NCI-H2196 (cell line): ENCODE measurements at regions not wholly inside any gene's neighbourhood (a gene's known extent, or its start where the extent isn't known, plus 50 kb on each side); places are given as distances from the start of the nearest gene placed in this dataset.
"Not testable (repeated sequence)": the region's sequence is repeated elsewhere in the genome, so short reads cannot be mapped to it uniquely, and the experiment has no call there.

Experiments
- DNase-seq: peaks from one replicate; lab custom pipeline; 2025; ENCODE audit not compliant: unreplicated experiment; lab: John Stamatoyannopoulos, UW

DNA sequence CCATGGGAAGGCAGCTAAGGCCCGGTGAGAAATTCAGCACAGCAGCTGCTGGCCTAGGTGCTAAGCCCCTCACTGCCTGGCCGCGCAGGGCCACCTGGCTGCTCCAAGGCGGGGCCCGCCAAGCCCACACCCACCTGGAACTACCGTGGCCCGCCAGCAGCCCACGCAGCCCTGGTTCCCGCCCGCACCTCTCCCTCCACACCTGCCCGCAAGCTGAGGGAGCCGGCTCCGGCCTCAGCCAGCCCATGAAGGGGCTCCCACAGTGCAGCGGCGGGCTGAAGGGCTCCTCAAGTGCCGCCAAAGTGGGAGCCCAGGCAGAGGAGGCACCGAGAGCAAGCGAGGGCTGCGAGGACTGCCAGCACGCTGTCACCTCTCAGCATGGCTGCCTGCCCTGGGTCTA lies 146.9 kb upstream of the APOOL start:
- DNase-seq: not testable (repeated sequence)

DNA sequence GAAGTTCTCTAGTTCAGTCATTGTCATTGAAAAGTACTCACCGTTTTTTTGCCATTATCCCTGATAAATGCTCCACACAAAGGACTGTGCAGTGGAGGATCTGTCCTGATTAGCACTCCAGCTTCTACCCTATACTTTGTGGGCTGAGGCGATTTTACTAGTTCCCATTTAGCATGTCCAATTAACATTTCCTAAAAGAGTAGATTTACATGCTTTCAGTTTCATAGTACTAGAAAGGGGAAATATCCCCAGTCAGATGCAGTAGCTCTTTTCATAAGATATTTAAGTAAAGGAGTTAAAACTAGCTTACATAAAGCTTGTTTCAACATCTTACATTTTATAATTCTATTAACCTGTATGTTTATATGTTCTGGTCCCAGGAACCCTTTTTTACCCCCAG lies 144.9 kb upstream of the APOOL start:
- DNase-seq: not testable (repeated sequence)

DNA sequence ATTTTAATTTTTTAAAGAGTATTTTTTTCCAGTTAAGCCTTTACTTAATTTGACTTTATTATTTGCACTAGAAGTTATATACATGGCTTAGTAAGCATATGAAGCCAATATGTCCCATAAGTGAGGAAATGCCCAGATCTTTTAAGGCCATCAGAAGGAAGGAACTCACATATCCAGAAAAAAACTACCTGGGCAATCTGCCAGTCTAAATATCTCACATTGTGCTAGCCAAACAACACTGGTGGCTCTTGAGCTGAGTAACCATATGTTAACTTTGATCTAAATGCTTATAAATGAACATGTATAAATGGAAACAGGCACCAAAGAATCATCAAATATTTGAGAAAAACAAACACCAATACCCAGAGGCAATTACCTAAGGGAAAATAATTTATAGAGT lies 138.6 kb upstream of the APOOL start:
- DNase-seq: no peak

DNA sequence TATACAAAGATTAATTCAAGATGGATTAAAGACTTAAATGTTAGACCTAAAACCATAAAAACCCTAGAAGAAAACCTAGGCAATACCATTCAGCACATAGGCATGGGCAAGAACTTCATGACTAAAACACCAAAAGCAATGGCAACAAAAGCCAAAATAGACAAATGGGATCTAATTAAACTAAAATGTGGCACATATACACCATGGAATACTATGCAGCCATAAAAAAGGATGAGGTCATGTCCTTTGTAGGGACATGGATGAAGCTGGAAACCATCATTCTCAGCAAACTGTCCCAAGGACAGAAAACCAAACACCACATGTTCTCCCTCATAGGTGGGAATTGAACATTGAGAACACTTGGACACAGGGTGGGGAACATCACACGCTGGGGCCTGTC lies 133.4 kb upstream of the APOOL start:
- DNase-seq: not testable (repeated sequence)

DNA sequence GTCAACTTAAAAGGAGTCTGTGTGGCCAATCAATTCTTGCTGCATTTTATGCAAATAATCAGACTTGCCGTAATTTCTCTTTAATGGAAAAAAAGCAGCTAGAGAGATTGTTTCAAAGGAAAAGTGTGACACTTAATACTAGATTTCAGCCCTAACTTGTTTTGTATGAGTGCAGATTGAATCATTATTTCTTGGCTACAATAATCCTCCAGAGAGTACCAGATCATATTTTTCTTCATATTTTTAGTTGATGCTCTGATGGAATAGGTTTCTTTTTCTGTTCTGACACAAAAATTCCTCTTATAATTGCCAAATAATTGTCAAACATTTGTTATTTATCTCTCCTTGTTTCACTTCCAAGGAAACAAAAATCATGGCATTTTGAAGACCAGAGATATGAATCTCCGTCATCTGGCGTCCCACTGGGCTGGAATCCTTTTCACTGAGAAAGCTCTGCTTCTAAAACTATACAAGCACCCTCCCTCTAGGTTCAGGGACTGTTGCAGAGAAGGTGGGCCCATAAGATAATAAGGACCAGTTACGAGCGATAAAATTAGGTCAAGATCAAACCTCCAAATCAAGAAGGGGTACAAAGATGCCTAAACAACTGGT lies 131.4 kb upstream of the APOOL start:
- DNase-seq: not testable (repeated sequence)

DNA sequence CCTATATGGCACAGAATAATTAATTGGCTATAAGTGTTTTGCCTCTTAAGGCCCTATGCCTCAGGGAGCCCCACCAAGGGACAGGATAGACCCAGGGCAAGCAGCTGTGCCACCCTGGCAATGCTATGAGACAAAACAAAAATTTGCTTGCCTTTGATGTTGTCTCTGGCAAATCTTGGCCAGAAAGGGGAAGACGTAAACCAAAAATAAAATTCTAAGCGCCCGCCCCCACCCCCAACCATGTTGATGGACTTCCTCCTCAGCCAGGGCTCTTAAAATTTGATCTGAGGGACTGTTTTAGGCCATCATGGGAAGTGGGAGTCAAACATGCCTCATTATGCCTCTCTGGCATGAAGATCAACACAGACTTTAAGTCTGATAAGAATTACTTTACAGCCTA lies 130.5 kb upstream of the APOOL start:
- no peak for DNase-seq

DNA sequence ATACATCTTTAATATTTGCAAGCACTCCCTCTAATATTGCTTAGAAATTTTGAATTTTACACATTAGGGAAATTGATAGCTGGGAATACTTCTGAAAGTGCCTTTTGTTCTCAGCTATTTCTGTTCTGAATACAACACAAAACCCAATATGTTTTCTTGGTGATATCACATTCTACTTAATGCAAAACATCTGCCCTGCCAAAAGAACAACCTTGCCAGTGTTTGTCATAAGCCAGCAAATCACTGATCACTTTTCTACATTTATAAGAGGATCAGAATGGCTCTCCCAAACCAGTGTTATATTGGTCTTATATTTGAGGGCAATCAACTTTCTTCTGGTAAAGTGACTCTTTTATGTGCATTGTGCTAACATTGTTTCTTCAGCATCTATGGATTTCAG lies 126.8 kb upstream of the APOOL start:
- DNase-seq: no peak

DNA sequence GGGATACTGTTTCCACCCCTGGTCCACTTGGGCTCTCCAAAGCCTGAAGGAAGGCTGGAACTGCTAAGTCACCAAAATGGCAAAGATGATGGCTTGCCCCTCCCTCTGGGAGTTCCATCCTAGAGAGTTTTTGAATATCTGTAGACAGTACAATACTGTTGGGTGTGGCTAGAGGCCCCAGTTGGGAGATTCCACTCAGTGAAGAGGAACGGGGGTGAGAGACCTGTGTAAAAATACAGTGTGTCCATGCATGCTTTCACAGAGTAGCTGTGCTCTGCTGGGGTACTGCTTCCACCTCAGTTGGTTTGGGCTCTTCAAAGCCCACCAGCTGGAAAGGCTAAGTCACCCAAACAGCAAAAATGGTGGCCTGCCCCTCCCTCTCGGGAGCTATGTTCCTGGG lies 109.8 kb upstream of the APOOL start:
- no peak for DNase-seq

DNA sequence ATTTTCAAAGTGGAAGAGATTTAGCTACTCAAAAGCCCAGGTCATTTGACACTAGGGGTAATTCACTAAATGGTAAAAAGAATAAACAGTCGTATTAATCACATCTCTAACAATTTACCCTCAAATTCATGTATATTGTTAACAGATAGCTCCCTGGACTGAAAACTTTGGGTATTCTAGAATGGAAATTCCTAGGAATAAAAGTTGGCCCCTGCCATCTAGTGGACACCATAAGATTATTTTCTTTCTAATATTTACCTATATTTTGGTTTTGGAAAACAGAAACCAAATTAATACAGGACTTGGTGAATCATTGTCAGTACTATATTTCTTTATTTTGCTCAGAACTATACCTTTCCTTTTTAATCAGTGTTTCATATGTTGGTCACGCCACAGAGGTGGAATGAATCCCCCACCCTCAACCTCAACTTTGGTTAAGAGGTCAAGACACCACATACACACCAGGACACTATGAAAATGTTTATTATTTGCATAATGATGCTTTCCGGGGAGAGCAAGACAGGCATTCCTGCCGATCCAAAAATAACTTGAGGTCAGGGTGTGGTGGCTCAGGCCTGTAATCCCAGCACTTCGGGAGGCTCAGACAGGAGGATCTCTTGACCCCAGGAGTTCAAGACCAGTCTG lies 96.2 kb upstream of the APOOL start:
- no peak for DNase-seq

DNA sequence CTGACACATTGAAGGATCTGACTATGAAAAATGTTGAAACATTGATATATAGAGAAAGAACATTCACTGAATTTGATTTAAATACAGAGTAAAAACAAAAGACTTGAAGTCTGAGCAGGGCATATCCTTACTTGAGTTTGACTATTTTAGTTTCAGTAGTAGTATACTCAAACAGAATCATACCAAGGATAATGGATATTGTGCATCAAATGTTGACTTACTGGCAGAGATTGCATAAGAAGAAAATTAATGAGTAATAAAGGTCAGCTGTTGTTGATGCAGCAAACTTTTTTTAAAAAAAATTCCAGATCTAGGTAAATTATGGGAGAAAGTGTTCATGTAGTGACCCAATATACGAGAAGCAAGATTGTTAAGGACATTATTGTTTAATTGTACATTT lies 94.5 kb upstream of the APOOL start:
- no peak for DNase-seq

DNA sequence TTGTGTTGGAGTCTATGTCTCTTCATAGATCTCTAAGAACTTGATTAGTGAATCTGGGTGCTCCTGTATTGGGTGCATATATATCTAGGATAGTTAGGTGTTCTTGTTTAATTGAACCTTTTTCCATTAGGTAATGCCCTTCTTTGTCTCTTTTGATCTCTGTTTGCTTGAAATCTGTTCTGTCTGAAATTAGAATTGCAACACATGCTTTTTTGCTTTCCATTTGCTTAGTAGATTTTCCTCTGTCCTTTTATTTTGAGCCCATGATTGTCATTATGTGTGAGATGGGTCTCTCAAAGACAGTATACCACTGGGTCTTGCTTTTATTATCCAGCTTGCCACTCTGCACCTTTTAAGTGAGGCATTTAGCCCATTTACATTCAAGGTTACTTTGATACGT lies 79.1 kb upstream of the APOOL start:
- no peak for DNase-seq

DNA sequence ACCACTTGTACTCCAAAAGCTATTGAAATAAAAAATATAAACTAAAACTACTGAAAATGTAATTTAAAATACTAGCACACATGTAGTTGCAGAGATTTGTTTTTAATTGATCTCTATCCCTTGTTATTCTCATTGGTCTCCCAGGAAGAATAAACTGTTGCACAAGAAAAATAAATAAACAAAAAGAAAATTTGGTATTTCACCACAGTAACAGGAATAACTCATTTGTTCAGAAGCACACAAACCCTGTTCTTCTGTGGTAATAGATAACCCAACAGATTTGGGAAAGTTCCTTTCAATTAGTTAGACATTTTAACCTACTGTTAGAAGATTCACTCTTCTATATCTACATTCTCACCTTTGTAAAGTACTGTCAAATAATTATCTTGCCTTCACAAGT lies 70.9 kb upstream of the APOOL start:
- no peak for DNase-seq

DNA sequence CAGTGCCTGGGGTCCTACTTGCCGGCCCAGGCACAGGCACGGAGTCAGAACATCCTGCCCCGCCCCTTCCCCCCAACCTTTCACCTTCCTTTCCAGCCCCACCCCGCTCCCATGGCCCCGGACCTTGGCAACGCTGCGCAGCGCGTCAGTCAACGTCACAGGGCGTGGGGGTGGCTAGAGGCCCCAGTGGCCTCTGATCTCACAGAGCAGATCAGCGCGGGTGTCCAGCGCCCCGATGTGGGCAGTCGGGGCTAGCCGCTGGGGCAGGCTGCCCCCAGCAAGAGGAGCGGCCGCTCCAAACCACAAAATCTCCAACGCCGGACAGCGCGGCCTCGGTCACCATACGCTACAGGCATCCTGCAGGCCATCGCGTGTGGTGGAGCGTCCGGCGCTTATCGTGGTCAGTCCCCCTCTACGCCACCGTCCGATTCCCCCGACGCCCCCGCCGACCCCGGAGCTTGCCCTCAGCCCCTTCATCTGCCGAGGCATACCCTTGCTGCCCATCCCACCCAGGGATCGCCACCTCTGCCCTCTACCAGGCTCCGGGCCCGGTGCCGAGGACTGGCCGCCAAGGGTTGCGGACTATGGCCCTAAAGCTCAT lies 69.6 kb upstream of the APOOL start:
- no peak for DNase-seq
